ENCODE measurements at regions not wholly inside any gene's neighbourhood (a gene's known extent, or its start where the extent isn't known, plus 50 kb on each side); places are given as distances from the start of the nearest gene placed in this dataset.
A peak's percentile ranks its signal among the peaks of the same experiment; 100 is the strongest.

DNA sequence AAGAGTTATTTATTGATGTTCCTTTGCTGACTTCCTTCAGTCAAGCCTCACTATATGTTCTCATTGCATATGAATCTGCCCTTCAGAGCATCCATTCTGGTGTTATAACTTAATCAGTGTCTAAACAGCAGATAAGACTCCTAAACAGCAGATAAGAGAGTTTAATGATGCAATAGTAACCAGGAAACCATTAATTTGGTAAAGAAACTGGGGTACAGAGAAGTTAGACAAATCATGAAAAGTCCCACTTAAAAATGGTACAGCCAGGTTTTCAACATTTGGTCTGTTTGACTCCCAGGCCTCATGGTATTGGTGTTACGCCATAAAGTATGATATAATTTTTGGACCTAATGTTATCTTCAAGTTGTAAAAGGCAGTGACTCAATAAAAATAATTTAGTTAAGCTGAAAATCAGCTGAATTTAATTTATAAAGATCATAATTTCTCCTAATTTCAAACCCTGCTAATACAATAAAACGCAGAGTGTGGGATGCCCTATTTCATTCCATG, 127.4 kb upstream of the DST start:
- no peaks in the 10 kb centered on the region for H3K27me3 ChIP-seq (ENCODE audit: insufficient read depth, low read length)
- H3K9ac ChIP-seq (ENCODE audit: low read length): no peak overlapping the region
- no peaks in the 10 kb centered on the region for H3K9me3 ChIP-seq (ENCODE audit: insufficient read depth, low read depth, low read length)
- H3K4me1 ChIP-seq (ENCODE audit: insufficient read depth, low read length): peaks cover 42% of the 10 kb centered on the region
- H3K27ac ChIP-seq (ENCODE audit: low read depth, low read length): no peak overlapping the region
- DNase-seq (ENCODE audit: low read depth) (no peak), FAIRE-seq (no peak)
- Mint-ChIP-seq H3K4me3 (ENCODE audit: unreplicated experiment) (no peak overlapping the region), H3K27me3 (ENCODE audit: low read depth, unreplicated experiment) (no peaks in the 10 kb centered on the region), H3K9me3 (ENCODE audit: unreplicated experiment) (no peaks in the 10 kb centered on the region), H3K36me3 (ENCODE audit: low read depth, unreplicated experiment) (no peaks in the 10 kb centered on the region), H3K4me1 (ENCODE audit: low read depth, unreplicated experiment) (peaks cover 71% of the 10 kb centered on the region), H3K27ac (ENCODE audit: unreplicated experiment) (peak overlapping the region; percentile 64)
- TF ChIP-seq EZH2 (IDR thresholded peaks at IDR 0.05; ENCODE audit: insufficient read depth, low read length): no peak
- TF ChIP-seq, protein P1, sequence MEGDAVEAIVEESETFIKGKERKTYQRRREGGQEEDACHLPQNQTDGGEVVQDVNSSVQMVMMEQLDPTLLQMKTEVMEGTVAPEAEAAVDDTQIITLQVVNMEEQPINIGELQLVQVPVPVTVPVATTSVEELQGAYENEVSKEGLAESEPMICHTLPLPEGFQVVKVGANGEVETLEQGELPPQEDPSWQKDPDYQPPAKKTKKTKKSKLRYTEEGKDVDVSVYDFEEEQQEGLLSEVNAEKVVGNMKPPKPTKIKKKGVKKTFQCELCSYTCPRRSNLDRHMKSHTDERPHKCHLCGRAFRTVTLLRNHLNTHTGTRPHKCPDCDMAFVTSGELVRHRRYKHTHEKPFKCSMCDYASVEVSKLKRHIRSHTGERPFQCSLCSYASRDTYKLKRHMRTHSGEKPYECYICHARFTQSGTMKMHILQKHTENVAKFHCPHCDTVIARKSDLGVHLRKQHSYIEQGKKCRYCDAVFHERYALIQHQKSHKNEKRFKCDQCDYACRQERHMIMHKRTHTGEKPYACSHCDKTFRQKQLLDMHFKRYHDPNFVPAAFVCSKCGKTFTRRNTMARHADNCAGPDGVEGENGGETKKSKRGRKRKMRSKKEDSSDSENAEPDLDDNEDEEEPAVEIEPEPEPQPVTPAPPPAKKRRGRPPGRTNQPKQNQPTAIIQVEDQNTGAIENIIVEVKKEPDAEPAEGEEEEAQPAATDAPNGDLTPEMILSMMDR (IDR thresholded peaks at IDR 0.05; ENCODE audit: insufficient read depth, low read depth, low read length): no peak
- H4K20me1 ChIP-seq (ENCODE audit: insufficient read depth, low read length): peaks cover 75% of the 10 kb centered on the region
- H3K4me2 ChIP-seq (ENCODE audit: low read length): no peak overlapping the region
- H3K79me2 ChIP-seq (ENCODE audit: insufficient read depth, low read length): peaks cover 97% of the 10 kb centered on the region
- no peaks in the 10 kb centered on the region for H3K36me3 ChIP-seq (ENCODE audit: insufficient read depth, low read length)
- no peak overlapping the region for H2AFZ ChIP-seq (ENCODE audit: low read depth, low read length)
- H3K4me3 ChIP-seq (ENCODE audit: insufficient read depth, low read depth, low read length): no peak overlapping the region

DNA sequence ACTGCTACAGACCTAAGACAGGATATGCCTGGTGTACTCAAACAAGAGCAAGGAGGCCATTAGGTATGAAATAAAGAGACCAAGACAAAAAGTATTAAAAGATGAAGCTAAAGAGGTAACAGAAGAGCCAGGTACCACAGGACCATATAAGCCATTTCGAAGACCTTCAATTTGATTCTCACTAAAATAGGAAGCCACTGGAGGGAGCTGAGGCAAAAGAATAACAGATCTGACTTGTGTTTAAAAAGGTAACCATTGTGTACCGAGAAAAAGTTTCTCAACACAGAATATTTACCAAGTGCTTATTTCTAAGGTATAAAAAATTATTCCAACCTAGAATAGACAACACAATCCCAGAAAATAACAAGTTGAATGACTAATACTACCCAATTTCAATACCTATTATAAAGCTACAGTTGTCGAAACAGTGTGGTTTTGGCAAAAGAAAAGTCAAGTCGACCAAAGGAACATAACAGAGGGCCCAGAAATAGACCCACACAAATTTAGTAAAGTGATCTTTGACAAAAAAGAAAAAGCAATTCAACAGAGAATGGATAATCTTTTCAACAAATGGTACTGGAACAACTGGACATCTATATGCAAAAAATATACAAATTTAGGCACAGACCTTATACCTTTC, 125.3 kb upstream of the DST start:
- no peaks in the 10 kb centered on the region for H3K9me3 Mint-ChIP-seq (ENCODE audit: unreplicated experiment)

DNA sequence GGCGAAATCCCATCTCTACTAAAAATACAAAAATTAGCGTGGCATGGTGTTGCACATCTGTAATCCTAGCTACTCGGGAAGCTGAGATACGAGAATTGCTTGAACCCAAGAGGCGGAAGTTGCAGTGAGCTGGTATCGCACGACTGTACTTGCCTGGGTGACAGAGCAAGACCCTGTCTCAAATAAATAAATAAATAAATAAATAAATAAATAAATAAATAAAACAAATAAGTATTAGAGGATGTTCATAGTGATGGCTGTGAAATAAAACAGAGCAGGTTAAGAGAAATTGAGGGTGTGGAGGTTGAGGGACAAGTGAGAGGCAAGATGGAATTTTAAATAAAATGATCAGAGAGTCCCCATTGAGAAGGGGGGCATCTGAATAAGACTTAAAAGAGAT, 124.7 kb upstream of the DST start:
- Mint-ChIP-seq H3K27ac (ENCODE audit: unreplicated experiment) (peak overlapping the region; percentile 60), H3K27me3 (ENCODE audit: low read depth, unreplicated experiment) (no peaks in the 10 kb centered on the region), H3K9me3 (ENCODE audit: unreplicated experiment) (no peaks in the 10 kb centered on the region), H3K4me1 (ENCODE audit: low read depth, unreplicated experiment) (peaks cover 67% of the 10 kb centered on the region), H3K4me3 (ENCODE audit: unreplicated experiment) (no peak overlapping the region), H3K36me3 (ENCODE audit: low read depth, unreplicated experiment) (no peaks in the 10 kb centered on the region)
- FAIRE-seq (no peak), DNase-seq (ENCODE audit: low read depth) (no peak)
- Histone ChIP-seq H3K79me2 (ENCODE audit: insufficient read depth, low read length) (peaks cover 100% of the 10 kb centered on the region), H3K27ac (ENCODE audit: low read depth, low read length) (no peak overlapping the region), H3K4me3 (ENCODE audit: insufficient read depth, low read depth, low read length) (no peak overlapping the region), H3K4me1 (ENCODE audit: insufficient read depth, low read length) (peaks cover 40% of the 10 kb centered on the region), H3K27me3 (ENCODE audit: insufficient read depth, low read length) (no peaks in the 10 kb centered on the region), H3K36me3 (ENCODE audit: insufficient read depth, low read length) (no peaks in the 10 kb centered on the region), H3K9me3 (ENCODE audit: insufficient read depth, low read depth, low read length) (no peaks in the 10 kb centered on the region), H3K4me2 (ENCODE audit: low read length) (peak overlapping the region; percentile 40), H3K9ac (ENCODE audit: low read length) (no peak overlapping the region), H2AFZ (ENCODE audit: low read depth, low read length) (no peak overlapping the region), H4K20me1 (ENCODE audit: insufficient read depth, low read length) (peaks cover 73% of the 10 kb centered on the region)
- no peak for TF ChIP-seq EZH2 (IDR thresholded peaks at IDR 0.05; ENCODE audit: insufficient read depth, low read length)

More for the DNA sequence above, 125.3 kb upstream of the DST start:
- no peaks in the 10 kb centered on the region for H3K27me3 Mint-ChIP-seq (ENCODE audit: low read depth, unreplicated experiment)
- no peak overlapping the region for H3K4me3 ChIP-seq (ENCODE audit: insufficient read depth, low read depth, low read length)
- H3K36me3 ChIP-seq (ENCODE audit: insufficient read depth, low read length): no peaks in the 10 kb centered on the region
- peaks cover 100% of the 10 kb centered on the region for H3K79me2 ChIP-seq (ENCODE audit: insufficient read depth, low read length)
- H3K9me3 ChIP-seq (ENCODE audit: insufficient read depth, low read depth, low read length): no peaks in the 10 kb centered on the region
- peaks cover 73% of the 10 kb centered on the region for H3K4me1 Mint-ChIP-seq (ENCODE audit: low read depth, unreplicated experiment)
- peak; percentile 45 for DNase-seq (ENCODE audit: low read depth)
- peaks cover 46% of the 10 kb centered on the region for H3K4me1 ChIP-seq (ENCODE audit: insufficient read depth, low read length)
- no peaks in the 10 kb centered on the region for H3K27me3 ChIP-seq (ENCODE audit: insufficient read depth, low read length)
- H3K27ac ChIP-seq (ENCODE audit: low read depth, low read length): no peak overlapping the region
- peaks cover 77% of the 10 kb centered on the region for H4K20me1 ChIP-seq (ENCODE audit: insufficient read depth, low read length)
- no peak overlapping the region for H2AFZ ChIP-seq (ENCODE audit: low read depth, low read length)
- H3K36me3 Mint-ChIP-seq (ENCODE audit: low read depth, unreplicated experiment): no peaks in the 10 kb centered on the region
- H3K27ac Mint-ChIP-seq (ENCODE audit: unreplicated experiment): no peak overlapping the region
- no peak overlapping the region for H3K9ac ChIP-seq (ENCODE audit: low read length)
- no peak for TF ChIP-seq EZH2 (IDR thresholded peaks at IDR 0.05; ENCODE audit: insufficient read depth, low read length)
- H3K4me3 Mint-ChIP-seq (ENCODE audit: unreplicated experiment): no peak overlapping the region
- no peak for FAIRE-seq
- H3K4me2 ChIP-seq (ENCODE audit: low read length): no peak overlapping the region

All from astrocyte (in vitro differentiated cells and primary cell).